NB4 (cell line): ENCODE measurements at regions not wholly inside any gene's neighbourhood (a gene's known extent, or its start where the extent isn't known, plus 50 kb on each side); places are given as distances from the start of the nearest gene placed in this dataset.

Source experiments
- CTCF ChIP-seq: IDR thresholded peaks from one replicate; pipeline ENCODE4 v1.5.1; 2012; ENCODE audit warnings: low read depth, low read length
- MAX ChIP-seq: IDR thresholded peaks from 2 replicates; pipeline ENCODE4 v1.6.1; 2011; ENCODE audit warnings: low read depth, low read length
- MYC ChIP-seq: IDR thresholded peaks from 2 replicates; pipeline ENCODE4 v1.6.1; 2011; ENCODE audit warnings: low read depth, low read length
- POLR2A ChIP-seq: IDR thresholded peaks from 2 replicates; pipeline ENCODE4 v1.6.1; 2011; ENCODE audit warnings: mild to moderate bottlenecking; ENCODE audit not compliant: insufficient read length; ENCODE audit errors: extremely low read depth

GRCh38 chr9:107106416-107106815 is 176.7 kb upstream of the RAD23B start:
- TF ChIP-seq CTCF (no peak), POLR2A (no peak), MYC (no peak), MAX (no peak)
